GM12872 (cell line): ENCODE measurements at regions not wholly inside any gene's neighbourhood (a gene's known extent, or its start where the extent isn't known, plus 50 kb on each side); places are given as distances from the start of the nearest gene placed in this dataset.

ENCODE experiments used
- TF ChIP-seq, protein P1 (sequence below): IDR thresholded peaks from 3 replicates; pipeline ENCODE4 v1.5.1; 2011; ENCODE audit warnings: low read depth, mild to moderate bottlenecking, low read length, moderate library complexity; ENCODE audit not compliant: insufficient read depth

GRCh38 chr15:70589221-70589620 lies 174.1 kb downstream of the UACA start:
- TF ChIP-seq, protein P1, sequence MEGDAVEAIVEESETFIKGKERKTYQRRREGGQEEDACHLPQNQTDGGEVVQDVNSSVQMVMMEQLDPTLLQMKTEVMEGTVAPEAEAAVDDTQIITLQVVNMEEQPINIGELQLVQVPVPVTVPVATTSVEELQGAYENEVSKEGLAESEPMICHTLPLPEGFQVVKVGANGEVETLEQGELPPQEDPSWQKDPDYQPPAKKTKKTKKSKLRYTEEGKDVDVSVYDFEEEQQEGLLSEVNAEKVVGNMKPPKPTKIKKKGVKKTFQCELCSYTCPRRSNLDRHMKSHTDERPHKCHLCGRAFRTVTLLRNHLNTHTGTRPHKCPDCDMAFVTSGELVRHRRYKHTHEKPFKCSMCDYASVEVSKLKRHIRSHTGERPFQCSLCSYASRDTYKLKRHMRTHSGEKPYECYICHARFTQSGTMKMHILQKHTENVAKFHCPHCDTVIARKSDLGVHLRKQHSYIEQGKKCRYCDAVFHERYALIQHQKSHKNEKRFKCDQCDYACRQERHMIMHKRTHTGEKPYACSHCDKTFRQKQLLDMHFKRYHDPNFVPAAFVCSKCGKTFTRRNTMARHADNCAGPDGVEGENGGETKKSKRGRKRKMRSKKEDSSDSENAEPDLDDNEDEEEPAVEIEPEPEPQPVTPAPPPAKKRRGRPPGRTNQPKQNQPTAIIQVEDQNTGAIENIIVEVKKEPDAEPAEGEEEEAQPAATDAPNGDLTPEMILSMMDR, result no peak

GRCh38 chr15:70588613-70589012 lies 174.7 kb downstream of the UACA start:
- TF ChIP-seq, protein P1, result no peak

DNA sequence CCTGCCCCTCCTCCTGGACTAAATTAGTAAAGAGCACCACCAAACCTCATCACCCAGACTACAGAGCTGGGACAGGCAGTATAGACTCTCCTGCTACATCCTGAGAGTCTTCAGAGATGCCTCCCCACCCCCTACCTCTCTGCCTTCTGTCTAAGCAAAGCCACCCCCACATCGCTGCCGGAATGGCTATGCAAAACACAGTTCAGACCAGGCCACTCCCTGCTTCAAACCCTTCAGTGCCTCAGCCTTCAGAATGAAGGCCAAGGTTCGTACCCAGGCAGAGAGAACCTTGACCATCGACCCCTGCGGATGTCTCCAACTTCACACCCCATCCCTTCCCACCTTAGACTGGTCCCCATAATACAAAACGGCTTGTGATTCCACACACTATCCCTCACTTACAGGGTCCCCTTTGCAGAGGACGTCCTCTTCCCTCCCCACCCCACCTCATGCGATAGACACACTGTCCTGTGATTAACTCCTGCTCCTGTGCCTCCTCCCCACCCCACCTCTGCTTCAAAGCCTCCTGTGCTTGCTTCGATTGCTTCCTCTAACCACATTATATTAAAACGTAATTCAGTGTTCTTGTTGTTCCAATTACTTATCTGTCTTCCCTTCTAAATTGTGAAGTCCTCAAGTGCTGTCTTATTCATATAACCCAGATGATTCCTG lies 175.3 kb downstream of the UACA start:
- TF ChIP-seq, protein P1, result no peak

DNA sequence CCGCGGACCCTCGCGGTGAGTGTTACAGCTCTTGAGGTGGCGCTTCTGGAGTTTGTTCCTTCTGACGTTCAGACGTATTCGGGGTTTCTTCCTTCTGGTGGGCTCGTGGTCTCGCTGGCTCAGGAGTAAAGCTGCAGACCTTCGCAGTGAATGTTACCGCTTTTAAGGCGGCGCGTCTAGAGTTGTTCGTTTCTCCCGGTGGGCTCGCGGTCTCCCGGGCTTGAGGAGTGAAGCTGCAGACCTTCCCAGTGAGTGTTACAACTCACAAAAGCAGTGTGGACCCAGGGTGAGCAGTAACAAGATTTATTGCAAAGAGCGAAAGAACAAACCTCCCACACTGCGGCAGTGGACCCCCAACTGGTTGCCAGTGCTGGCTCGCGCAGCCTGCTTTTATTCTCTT lies 177.1 kb downstream of the UACA start:
- TF ChIP-seq, protein P1, result no peak

GRCh38 chr15:70585707-70586034 lies 177.7 kb downstream of the UACA start:
- TF ChIP-seq, protein P1, result no peak

DNA sequence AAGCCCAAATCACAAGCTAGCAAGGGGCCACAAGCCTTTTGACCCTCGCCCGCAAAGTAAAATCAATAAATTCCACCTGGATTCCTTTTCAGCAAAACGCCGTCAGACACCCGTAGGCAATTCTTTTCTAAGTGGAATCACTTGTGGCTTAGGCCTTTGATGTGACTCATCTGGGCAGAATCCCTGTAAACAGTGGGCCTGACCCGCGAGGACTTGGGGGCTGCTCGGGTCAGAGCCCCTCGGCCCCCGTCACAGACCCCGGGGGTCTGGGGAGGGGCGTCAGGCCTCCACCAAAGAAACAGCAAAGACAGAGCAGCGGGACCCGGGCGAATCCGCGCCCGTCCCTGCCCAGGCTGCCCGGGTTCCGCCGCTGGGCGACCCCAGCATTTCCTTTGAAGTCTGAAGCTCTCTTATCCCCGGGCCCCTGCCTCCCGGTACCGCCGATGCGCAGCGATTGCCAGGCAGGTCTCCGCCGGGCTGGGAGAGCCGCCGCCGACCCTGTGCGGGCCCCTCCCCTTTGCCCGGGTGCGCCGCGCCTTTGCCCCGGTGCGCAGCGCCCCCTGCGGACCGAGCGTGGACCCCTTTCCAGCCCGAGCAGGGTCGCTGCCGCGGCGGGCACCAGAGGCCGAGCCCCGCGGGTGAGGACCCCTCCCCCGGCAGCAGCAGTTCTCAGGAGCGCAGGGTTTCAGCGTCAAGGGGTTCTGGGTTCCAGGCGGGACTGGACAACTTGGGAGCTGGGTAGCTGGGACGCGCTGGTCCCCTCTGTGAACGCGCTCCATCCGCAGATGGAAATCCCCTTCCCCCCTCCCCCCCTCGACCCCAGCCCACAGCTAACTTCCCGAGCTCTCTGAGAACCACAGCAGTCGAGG lies 178.3 kb downstream of the UACA start:
- TF ChIP-seq, protein P1, result no peak

GRCh38 chr15:70584441-70584837 lies 178.9 kb downstream of the UACA start:
- TF ChIP-seq, protein P1, result no peak
